Hepatocyte (in vitro differentiated cells): ENCODE measurements at regions not wholly inside any gene's neighbourhood (a gene's known extent, or its start where the extent isn't known, plus 50 kb on each side); places are given as distances from the start of the nearest gene placed in this dataset.
"Not testable (repeated sequence)": the region's sequence is repeated elsewhere in the genome, so short reads cannot be mapped to it uniquely, and the experiment has no call there.

ENCODE experiments used
- DNase-seq: peaks from one replicate; pipeline ENCODE4 v3.0.0-alpha.2; 2016; ENCODE audit warnings: low spot score
- H2AFZ ChIP-seq: fragments of 200-600 bp; sonication (generic); 2 replicates; pipeline ENCODE4 v1.6.0; 2016; ENCODE audit warnings: antibody characterized with exemption, mild to moderate bottlenecking
- H3K27ac ChIP-seq: fragments of 200-600 bp; sonication (generic); 2 replicates; pipeline ENCODE4 v1.5.1; 2016; ENCODE audit warnings: mild to moderate bottlenecking
- H3K27me3 ChIP-seq: fragments of 200-600 bp; sonication (generic); 2 replicates; pipeline ENCODE4 v1.6.1; 2016
- H3K36me3 ChIP-seq: fragments of 200-600 bp; sonication (generic); replicated peaks from 2 replicates; pipeline ENCODE4 v1.5.1; 2016; ENCODE audit warnings: low read depth; ENCODE audit not compliant: insufficient read depth
- H3K4me1 ChIP-seq: fragments of 200-600 bp; sonication (generic); 2 replicates; pipeline ENCODE4 v1.5.1; 2016; ENCODE audit warnings: mild to moderate bottlenecking, moderate library complexity; ENCODE audit not compliant: insufficient read depth
- H3K4me2 ChIP-seq: fragments of 200-600 bp; sonication (generic); 2 replicates; pipeline ENCODE4 v1.6.0; 2016
- H3K4me3 ChIP-seq: fragments of 200-600 bp; sonication (generic); 2 replicates; pipeline ENCODE4 v1.5.1; 2016; ENCODE audit warnings: mild to moderate bottlenecking
- H3K79me2 ChIP-seq: fragments of 200-600 bp; sonication (generic); 2 replicates; pipeline ENCODE4 v1.6.0; 2017; ENCODE audit warnings: mild to moderate bottlenecking
- H3K9me2 ChIP-seq: fragments of 200-600 bp; sonication (generic); replicated peaks from 2 replicates; pipeline ENCODE4 v1.6.0; 2017; ENCODE audit warnings: mild to moderate bottlenecking; ENCODE audit not compliant: insufficient read depth
- H3K9me3 ChIP-seq: fragments of 200-600 bp; sonication (generic); 2 replicates; pipeline ENCODE4 v1.5.1; 2016; ENCODE audit warnings: low read depth, mild to moderate bottlenecking
- H4K20me1 ChIP-seq: fragments of 200-600 bp; sonication (generic); 2 replicates; pipeline ENCODE4 v1.6.0; 2016; ENCODE audit warnings: mild to moderate bottlenecking; ENCODE audit not compliant: insufficient read depth, poor library complexity, severe bottlenecking
- CTCF ChIP-seq: fragments of 200-600 bp; sonication (generic); IDR thresholded peaks from 2 replicates; pipeline ENCODE4 v1.5.1; 2016; ENCODE audit warnings: antibody characterized with exemption, mild to moderate bottlenecking; ENCODE audit not compliant: poor library complexity
- EZH2 ChIP-seq: fragments of 200-600 bp; sonication (generic); IDR thresholded peaks from 2 replicates; pipeline ENCODE4 v1.6.1; 2016; ENCODE audit warnings: antibody characterized with exemption, mild to moderate bottlenecking, borderline replicate concordance
- EZH2phosphoT487 ChIP-seq: fragments of 200-600 bp; sonication (generic); IDR thresholded peaks from one replicate; pipeline ENCODE4 v1.6.1; 2018; ENCODE audit warnings: antibody characterized with exemption, mild to moderate bottlenecking, low read depth, moderate library complexity; ENCODE audit not compliant: unreplicated experiment, severe bottlenecking
- WGBS: methylation state at CpG from one replicate; pipeline ENCODE4 v1.1.6; 2016; ENCODE audit warnings: low lambda C conversion rate; ENCODE audit errors: missing lambda C conversion rate; 5-methylcytosine and 5-hydroxymethylcytosine counted together

- Histone ChIP-seq H3K4me2 (no peak overlapping the region), H3K27ac (no peak overlapping the region), H3K79me2 (no peaks in the 10 kb centered on the region), H3K9me2 (no peaks in the 10 kb centered on the region), H3K9me3 (no peaks in the 10 kb centered on the region), H3K4me3 (no peak overlapping the region), H3K4me1 (no peaks in the 10 kb centered on the region), H3K27me3 (no peaks in the 10 kb centered on the region), H2AFZ (no peak overlapping the region), H4K20me1 (no peaks in the 10 kb centered on the region), H3K36me3 (no peaks in the 10 kb centered on the region)
- 91% methylated on average over 4 of the region's 4 CpGs for WGBS
- TF ChIP-seq EZH2phosphoT487, result no peak
- no peak for TF ChIP-seq CTCF
- TF ChIP-seq EZH2, result no peak
- DNase-seq, result no peak
These were observed 412.0 kb upstream of the NOX3 start for GRCh38 chr6:155867682-155868081.

GRCh38 chr6:155866676-155867390 is 411.2 kb upstream of the NOX3 start:
- not testable (repeated sequence) for H3K4me3 ChIP-seq, H3K27me3 ChIP-seq, H4K20me1 ChIP-seq, DNase-seq, H2AFZ ChIP-seq, H3K79me2 ChIP-seq, H3K36me3 ChIP-seq, H3K4me2 ChIP-seq, H3K9me3 ChIP-seq, H3K4me1 ChIP-seq, H3K27ac ChIP-seq, H3K9me2 ChIP-seq
- 98% methylated on average over 26 of the region's 46 CpGs for WGBS

DNA sequence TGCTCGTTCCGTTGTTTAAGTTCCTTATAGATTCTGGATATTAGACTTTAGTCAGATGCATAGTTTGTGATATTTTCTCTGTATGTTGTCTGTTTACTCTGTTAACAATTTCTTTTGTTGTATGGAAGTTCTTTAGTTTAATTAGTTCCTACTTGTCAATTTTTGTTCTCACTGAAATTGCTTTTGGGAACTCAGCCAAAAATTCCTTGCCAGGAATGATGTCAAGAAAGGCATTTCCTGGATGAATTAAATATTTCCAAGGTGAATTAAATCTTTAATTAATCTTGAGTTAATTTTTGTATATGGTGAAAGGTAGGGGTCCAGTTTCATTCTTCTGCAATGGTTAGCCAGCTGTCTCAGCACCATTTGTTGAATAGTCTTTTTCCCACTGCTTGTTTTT is 406.2 kb upstream of the NOX3 start:
- Histone ChIP-seq H3K4me2 (no peak overlapping the region), H2AFZ (no peak overlapping the region), H3K4me1 (no peaks in the 10 kb centered on the region), H3K9me3 (no peaks in the 10 kb centered on the region), H4K20me1 (no peaks in the 10 kb centered on the region), H3K4me3 (no peak overlapping the region), H3K27me3 (no peaks in the 10 kb centered on the region), H3K36me3 (no peaks in the 10 kb centered on the region), H3K79me2 (no peaks in the 10 kb centered on the region), H3K9me2 (no peaks in the 10 kb centered on the region), H3K27ac (no peak overlapping the region)
- no peak for TF ChIP-seq EZH2phosphoT487
- no peak for DNase-seq
- 92% methylated on average over 2 of the region's 2 CpGs for WGBS

GRCh38 chr6:155858906-155859305 is 403.3 kb upstream of the NOX3 start:
- H3K9me2 ChIP-seq, H4K20me1 ChIP-seq, H3K4me2 ChIP-seq, H3K9me3 ChIP-seq, DNase-seq, H3K27ac ChIP-seq, H3K36me3 ChIP-seq, H3K27me3 ChIP-seq, H2AFZ ChIP-seq, H3K4me1 ChIP-seq, H3K79me2 ChIP-seq, H3K4me3 ChIP-seq: not testable (repeated sequence)
- 90% methylated on average over 4 of the region's 4 CpGs for WGBS

- H3K9me3 ChIP-seq, result no peaks in the 10 kb centered on the region
- peaks cover 3% of the 10 kb centered on the region for H3K4me1 ChIP-seq
- H3K9me2 ChIP-seq, result no peaks in the 10 kb centered on the region
- no peaks in the 10 kb centered on the region for H3K36me3 ChIP-seq
- no peak overlapping the region for H3K4me2 ChIP-seq
- DNase-seq, result no peak
- no peaks in the 10 kb centered on the region for H3K79me2 ChIP-seq
- H3K27me3 ChIP-seq, result no peaks in the 10 kb centered on the region
- H3K4me3 ChIP-seq, result no peak overlapping the region
- WGBS, result 88% methylated on average over 2 of the region's 2 CpGs
- TF ChIP-seq EZH2 (no peak), CTCF (no peak), EZH2phosphoT487 (no peak)
- H3K27ac ChIP-seq, result no peak overlapping the region
- no peak overlapping the region for H2AFZ ChIP-seq
- no peaks in the 10 kb centered on the region for H4K20me1 ChIP-seq
These were observed 399.1 kb upstream of the NOX3 start for GRCh38 chr6:155854787-155855186.
